ENCODE measurements at regions not wholly inside any gene's neighbourhood (a gene's known extent, or its start where the extent isn't known, plus 50 kb on each side); places are given as distances from the start of the nearest gene placed in this dataset.

DNA sequence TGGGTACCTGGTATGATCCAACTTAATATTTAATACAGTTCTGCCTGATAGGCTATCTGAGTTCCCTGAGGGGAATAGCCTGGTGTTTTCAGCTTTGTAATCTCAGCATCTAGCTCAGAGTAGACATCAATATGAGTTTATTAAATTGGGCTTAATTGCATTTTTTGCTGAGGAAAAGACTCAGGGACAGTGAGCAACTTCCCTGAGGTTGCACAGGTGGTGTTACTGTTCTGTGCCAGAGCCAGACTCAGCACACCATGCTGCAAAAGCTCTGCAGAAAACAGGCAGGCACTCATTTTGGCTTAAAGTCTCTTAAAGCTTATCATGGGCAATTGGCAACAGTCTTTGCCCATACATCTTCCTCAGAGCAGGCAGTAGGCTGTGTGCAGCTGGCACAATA, 90.5 kb upstream of the JUN start:
- TF ChIP-seq, protein P1, sequence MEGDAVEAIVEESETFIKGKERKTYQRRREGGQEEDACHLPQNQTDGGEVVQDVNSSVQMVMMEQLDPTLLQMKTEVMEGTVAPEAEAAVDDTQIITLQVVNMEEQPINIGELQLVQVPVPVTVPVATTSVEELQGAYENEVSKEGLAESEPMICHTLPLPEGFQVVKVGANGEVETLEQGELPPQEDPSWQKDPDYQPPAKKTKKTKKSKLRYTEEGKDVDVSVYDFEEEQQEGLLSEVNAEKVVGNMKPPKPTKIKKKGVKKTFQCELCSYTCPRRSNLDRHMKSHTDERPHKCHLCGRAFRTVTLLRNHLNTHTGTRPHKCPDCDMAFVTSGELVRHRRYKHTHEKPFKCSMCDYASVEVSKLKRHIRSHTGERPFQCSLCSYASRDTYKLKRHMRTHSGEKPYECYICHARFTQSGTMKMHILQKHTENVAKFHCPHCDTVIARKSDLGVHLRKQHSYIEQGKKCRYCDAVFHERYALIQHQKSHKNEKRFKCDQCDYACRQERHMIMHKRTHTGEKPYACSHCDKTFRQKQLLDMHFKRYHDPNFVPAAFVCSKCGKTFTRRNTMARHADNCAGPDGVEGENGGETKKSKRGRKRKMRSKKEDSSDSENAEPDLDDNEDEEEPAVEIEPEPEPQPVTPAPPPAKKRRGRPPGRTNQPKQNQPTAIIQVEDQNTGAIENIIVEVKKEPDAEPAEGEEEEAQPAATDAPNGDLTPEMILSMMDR (IDR thresholded peaks at IDR 0.05) = no peak
- no peak overlapping the region for H3K4me3 Mint-ChIP-seq (ENCODE audit: unreplicated experiment)
- peaks cover 10% of the 10 kb centered on the region for H3K4me1 Mint-ChIP-seq (ENCODE audit: unreplicated experiment)
- H3K9me3 Mint-ChIP-seq (ENCODE audit: unreplicated experiment) = no peaks in the 10 kb centered on the region
- DNase-seq (ENCODE audit: extremely low spot score, unreplicated experiment) = no peak
- no peak overlapping the region for H3K27ac Mint-ChIP-seq (ENCODE audit: unreplicated experiment)
- H3K36me3 Mint-ChIP-seq (ENCODE audit: unreplicated experiment) = peaks cover 5% of the 10 kb centered on the region
- no peaks in the 10 kb centered on the region for H3K27me3 Mint-ChIP-seq (ENCODE audit: unreplicated experiment)

DNA sequence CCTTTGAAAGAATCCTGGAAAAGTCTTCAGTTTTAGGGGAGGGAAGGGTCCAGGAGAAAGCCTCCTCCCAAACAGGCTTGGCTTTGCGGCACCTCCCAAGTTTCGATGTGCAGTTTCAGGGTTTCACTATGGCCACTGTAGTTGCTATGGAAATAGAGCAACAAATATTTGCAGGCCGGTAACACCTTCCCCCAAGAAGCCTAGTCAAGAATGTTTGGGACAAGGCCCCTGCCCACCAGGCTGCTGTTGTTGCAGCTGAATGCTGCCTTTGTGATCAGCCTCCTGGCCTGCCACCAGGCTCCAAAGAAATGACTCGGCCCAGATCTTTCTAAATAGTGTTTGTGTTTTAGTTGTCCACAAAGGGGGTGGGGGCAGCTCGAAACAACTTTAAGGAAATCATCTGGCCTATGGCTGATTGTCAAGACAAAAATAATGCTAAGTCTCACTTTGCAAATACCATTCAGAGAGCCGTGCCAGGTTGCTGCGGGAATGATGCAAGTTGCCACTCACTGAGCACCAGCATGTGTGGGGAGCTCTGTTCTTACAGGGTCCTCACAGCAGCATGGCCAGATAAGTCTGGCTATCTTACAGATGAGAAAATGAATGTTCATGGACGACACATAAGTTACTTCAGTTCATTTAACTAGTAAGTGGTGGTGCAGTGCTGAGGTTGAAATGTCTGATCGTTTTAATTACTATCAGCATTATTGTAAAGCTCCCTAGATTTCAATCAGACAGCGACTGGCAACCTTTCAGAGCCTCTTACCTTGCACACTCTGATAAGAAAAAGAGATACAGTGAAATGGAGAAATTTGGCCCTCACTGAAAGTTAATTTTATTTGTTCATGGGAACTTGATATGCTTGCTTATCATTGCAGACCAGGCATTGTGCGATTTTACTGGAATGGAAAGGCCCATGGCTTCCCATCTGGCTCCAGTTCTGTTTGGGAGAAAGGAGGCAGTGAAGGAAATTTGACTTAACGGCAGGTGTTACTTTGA, 91.2 kb upstream of the JUN start:
- TF ChIP-seq, protein P1 (IDR thresholded peaks at IDR 0.05) = no peak
- Mint-ChIP-seq H3K4me3 (ENCODE audit: unreplicated experiment) (no peak overlapping the region), H3K9me3 (ENCODE audit: unreplicated experiment) (no peaks in the 10 kb centered on the region), H3K4me1 (ENCODE audit: unreplicated experiment) (peaks cover 10% of the 10 kb centered on the region), H3K36me3 (ENCODE audit: unreplicated experiment) (peaks cover 5% of the 10 kb centered on the region), H3K27me3 (ENCODE audit: unreplicated experiment) (no peaks in the 10 kb centered on the region), H3K27ac (ENCODE audit: unreplicated experiment) (peak overlapping the region; percentile 20)
- no peak for DNase-seq (ENCODE audit: extremely low spot score, unreplicated experiment)

DNA sequence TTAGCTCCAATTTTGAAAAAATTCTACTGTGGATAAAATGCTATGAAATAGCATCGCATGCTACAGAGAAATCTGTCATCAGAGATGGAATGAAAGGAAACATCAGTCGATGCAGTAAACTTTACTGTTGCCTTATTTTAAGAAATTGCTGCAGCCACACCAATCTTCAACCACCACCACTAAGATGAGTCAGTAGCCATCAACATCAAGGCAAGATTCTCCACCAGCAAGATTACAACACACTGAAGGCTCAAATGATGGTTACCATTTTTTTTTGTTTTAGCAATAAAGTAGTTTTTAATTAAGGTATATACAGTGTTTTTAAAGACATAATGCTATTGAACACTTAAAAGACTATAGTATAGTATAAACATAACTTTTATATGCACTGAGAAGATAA, 95.6 kb upstream of the JUN start:
- no peaks in the 10 kb centered on the region for H3K27me3 Mint-ChIP-seq (ENCODE audit: unreplicated experiment)
- H3K4me3 Mint-ChIP-seq (ENCODE audit: unreplicated experiment) = no peak overlapping the region
- no peaks in the 10 kb centered on the region for H3K36me3 Mint-ChIP-seq (ENCODE audit: unreplicated experiment)
- H3K9me3 Mint-ChIP-seq (ENCODE audit: unreplicated experiment) = peaks cover 3% of the 10 kb centered on the region
- DNase-seq (ENCODE audit: extremely low spot score, unreplicated experiment) = no peak
- no peak overlapping the region for H3K27ac Mint-ChIP-seq (ENCODE audit: unreplicated experiment)
- H3K4me1 Mint-ChIP-seq (ENCODE audit: unreplicated experiment) = peaks cover 13% of the 10 kb centered on the region
- TF ChIP-seq, protein P1 (IDR thresholded peaks at IDR 0.05) = no peak

DNA sequence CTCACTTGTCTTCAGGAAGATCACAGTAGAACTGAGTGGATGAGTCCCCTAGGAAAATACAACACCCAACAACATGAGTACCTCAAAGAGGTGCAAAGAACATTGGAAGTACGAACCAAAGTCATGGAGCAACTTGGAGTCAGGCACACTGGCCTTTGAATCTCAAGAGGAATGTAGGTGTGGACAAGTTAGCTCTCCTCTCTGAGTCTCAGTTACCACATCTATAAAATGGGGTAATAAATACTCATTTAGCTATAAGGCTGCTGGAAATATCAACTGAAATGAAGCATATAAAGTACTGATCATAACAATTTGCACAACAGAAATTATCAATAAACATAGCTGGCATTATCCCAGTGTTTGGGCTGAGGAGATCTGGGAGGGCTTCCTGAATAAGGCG, 96.7 kb upstream of the JUN start:
- H3K4me3 Mint-ChIP-seq (ENCODE audit: unreplicated experiment) = no peak overlapping the region
- no peak for DNase-seq (ENCODE audit: extremely low spot score, unreplicated experiment)
- H3K9me3 Mint-ChIP-seq (ENCODE audit: unreplicated experiment) = peaks cover 3% of the 10 kb centered on the region
- TF ChIP-seq, protein P1 (IDR thresholded peaks at IDR 0.05) = no peak
- peaks cover 9% of the 10 kb centered on the region for H3K4me1 Mint-ChIP-seq (ENCODE audit: unreplicated experiment)
- H3K27ac Mint-ChIP-seq (ENCODE audit: unreplicated experiment) = no peak overlapping the region
- H3K27me3 Mint-ChIP-seq (ENCODE audit: unreplicated experiment) = no peaks in the 10 kb centered on the region
- H3K36me3 Mint-ChIP-seq (ENCODE audit: unreplicated experiment) = no peaks in the 10 kb centered on the region

DNA sequence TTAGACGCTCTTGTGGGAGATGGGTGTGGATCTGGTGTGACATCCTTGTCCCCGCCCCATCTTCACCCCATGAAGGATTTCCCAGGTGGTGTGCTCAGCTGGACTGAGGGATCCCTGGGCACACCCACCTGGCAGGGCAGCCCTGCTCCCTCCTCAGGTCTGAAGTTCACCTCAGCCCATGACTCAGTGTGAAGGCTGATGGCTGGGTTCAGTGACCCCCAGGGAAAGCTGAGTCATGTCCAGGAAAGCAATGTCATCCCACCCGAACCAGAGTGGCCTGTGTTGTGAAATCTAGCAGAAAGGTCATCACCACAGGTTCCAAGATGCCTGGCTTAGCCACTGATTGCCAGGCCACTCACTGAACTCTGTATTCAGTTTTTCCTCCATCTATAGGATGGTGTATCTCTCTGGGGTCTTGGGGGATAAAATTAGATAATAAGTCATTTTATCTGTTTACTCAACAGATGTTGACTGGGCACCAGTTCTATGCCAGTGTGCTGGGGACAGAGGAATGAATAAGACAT, 97.7 kb upstream of the JUN start:
- no peak overlapping the region for H3K27ac Mint-ChIP-seq (ENCODE audit: unreplicated experiment)
- no peaks in the 10 kb centered on the region for H3K36me3 Mint-ChIP-seq (ENCODE audit: unreplicated experiment)
- TF ChIP-seq, protein P1 (IDR thresholded peaks at IDR 0.05) = no peak
- no peak overlapping the region for H3K4me3 Mint-ChIP-seq (ENCODE audit: unreplicated experiment)
- H3K9me3 Mint-ChIP-seq (ENCODE audit: unreplicated experiment) = peaks cover 3% of the 10 kb centered on the region
- H3K4me1 Mint-ChIP-seq (ENCODE audit: unreplicated experiment) = peaks cover 14% of the 10 kb centered on the region
- no peaks in the 10 kb centered on the region for H3K27me3 Mint-ChIP-seq (ENCODE audit: unreplicated experiment)
- no peak for DNase-seq (ENCODE audit: extremely low spot score, unreplicated experiment)

Data from osteocyte (in vitro differentiated cells).